Tibial nerve (tissue), 4 donors: ENCODE measurements at regions not wholly inside any gene's neighbourhood (a gene's known extent, or its start where the extent isn't known, plus 50 kb on each side); places are given as distances from the start of the nearest gene placed in this dataset.

ENCODE experiments used
- DNase-seq, 2 donors: peaks; one replicate each; pipeline ENCODE4 v3.0.0-alpha.2; 2019; ENCODE audit warnings: low spot score in 2 of 2
- H3K27ac ChIP-seq, 4 donors: fragments of 200-600 bp; sonication (generic) in 3 of 4; one replicate each; pipeline ENCODE4 v1.5.1; 2017 to 2019; ENCODE audit warnings: mild to moderate bottlenecking in 1 of 4
- H3K27me3 ChIP-seq, 2 donors: fragments of 200-600 bp; sonication (generic) in 1 of 2; one replicate each; pipeline versions ENCODE4 v1.5.1 to v1.6.0; 2017 to 2019
- H3K36me3 ChIP-seq, 3 donors: fragments of 200-600 bp; sonication (generic); one replicate each; pipeline ENCODE4 v1.5.1; 2018 to 2019
- H3K4me1 ChIP-seq, 4 donors: fragments of 200-600 bp; sonication (generic) in 3 of 4; one replicate each; pipeline ENCODE4 v1.5.1; 2017 to 2019
- H3K4me3 ChIP-seq, 4 donors: fragments of 200-600 bp; sonication (generic) in 3 of 4; one replicate each; pipeline ENCODE4 v1.5.1; 2017 to 2019; ENCODE audit warnings: mild to moderate bottlenecking in 1 of 4, moderate library complexity in 1 of 4
- H3K9me3 ChIP-seq, 4 donors: fragments of 200-600 bp; sonication (generic) in 3 of 4; one replicate each; pipeline ENCODE4 v1.5.1; 2017 to 2019
- EP300 ChIP-seq, 2 donors: sonication (generic); formaldehyde crosslinking; IDR thresholded peaks; one replicate each; pipeline ENCODE4 v1.6.1; 2017; ENCODE audit warnings: antibody characterized with exemption in 2 of 2, mild to moderate bottlenecking in 1 of 2
- POLR2A ChIP-seq, 2 donors: fragments of 450-650 bp; IDR thresholded peaks; one replicate each; pipeline ENCODE4 v1.6.1; 2017; ENCODE audit warnings: antibody characterized with exemption in 2 of 2, mild to moderate bottlenecking in 2 of 2, moderate library complexity in 2 of 2
- WGBS, 2 donors: methylation state at CpG; one replicate each; pipeline ENCODE4 v1.1.5; 2018; 5-methylcytosine and 5-hydroxymethylcytosine counted together
- TF ChIP-seq, protein P1 (sequence below), 5 experiments: fragments of 200-600 bp in 3 of 5; fragments of 450-650 bp in 2 of 5; sonication (generic) in 3 of 5; IDR thresholded peaks; one replicate each; pipeline ENCODE4 v1.5.1; 2016 to 2019; ENCODE audit warnings: antibody characterized with exemption in 5 of 5, mild to moderate bottlenecking in 3 of 5, moderate library complexity in 2 of 5

DNA sequence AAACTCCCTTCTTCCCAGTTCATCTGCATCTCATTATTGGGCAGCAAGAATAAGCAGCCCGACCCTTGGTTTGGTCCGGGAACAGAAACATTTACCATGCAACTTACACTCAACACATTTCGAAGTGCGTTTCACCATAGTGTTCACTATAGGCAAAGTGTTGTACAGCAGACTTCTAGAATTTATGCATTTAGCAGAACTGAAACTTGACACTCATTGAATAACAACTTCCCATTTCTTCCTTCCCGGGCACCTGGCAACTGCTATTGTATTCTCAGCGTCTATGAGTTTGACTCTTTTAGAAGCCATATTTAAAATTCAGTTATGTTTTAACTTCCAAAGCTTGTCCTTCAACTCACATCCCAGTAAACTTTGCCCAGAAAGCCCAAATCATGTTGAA is 840.6 kb downstream of the NLGN4X start:
- Histone ChIP-seq H3K9me3 (no peaks in the 10 kb centered on the region), H3K4me3 (no peak overlapping the region), H3K36me3 (no peaks in the 10 kb centered on the region), H3K4me1 (no peaks in the 10 kb centered on the region), H3K27ac (no peak overlapping the region), H3K27me3 (no peaks in the 10 kb centered on the region)
- TF ChIP-seq POLR2A (IDR thresholded peaks at IDR 0.05) (no peak), EP300 (IDR thresholded peaks at IDR 0.05) (no peak)
- TF ChIP-seq, protein P1, sequence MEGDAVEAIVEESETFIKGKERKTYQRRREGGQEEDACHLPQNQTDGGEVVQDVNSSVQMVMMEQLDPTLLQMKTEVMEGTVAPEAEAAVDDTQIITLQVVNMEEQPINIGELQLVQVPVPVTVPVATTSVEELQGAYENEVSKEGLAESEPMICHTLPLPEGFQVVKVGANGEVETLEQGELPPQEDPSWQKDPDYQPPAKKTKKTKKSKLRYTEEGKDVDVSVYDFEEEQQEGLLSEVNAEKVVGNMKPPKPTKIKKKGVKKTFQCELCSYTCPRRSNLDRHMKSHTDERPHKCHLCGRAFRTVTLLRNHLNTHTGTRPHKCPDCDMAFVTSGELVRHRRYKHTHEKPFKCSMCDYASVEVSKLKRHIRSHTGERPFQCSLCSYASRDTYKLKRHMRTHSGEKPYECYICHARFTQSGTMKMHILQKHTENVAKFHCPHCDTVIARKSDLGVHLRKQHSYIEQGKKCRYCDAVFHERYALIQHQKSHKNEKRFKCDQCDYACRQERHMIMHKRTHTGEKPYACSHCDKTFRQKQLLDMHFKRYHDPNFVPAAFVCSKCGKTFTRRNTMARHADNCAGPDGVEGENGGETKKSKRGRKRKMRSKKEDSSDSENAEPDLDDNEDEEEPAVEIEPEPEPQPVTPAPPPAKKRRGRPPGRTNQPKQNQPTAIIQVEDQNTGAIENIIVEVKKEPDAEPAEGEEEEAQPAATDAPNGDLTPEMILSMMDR (IDR thresholded peaks at IDR 0.05) = no peak
- WGBS, 2 donors = 62 to 72% methylated on average over 6 of the region's 6 CpGs
- no peak for DNase-seq

DNA sequence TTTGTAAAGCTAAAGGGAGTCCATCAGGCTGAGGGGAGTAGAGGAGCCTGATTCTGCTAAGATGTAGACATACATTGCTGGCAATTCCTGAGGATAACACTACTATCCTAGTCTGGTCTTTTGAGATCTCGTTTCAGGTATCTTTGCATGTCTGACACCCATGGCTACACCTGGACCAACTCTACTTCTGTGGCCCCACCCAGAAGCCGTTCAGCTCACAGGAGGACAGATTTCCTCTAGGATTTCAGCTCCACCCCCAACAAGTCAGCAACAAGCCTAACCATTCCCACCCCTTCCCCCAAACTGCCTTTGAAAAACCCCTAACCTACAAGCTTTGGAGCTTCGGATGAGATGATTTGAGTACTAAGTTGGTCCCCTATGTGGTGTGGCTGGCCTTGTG is 848.2 kb downstream of the NLGN4X start:
- TF ChIP-seq EP300 (IDR thresholded peaks at IDR 0.05) = no peak
- TF ChIP-seq POLR2A (IDR thresholded peaks at IDR 0.05) = no peak
- TF ChIP-seq, protein P1 (IDR thresholded peaks at IDR 0.05) = no peak
- 57 to 69% methylated on average over 3 of the region's 3 CpGs for WGBS, 2 donors
- H3K4me3 ChIP-seq = no peak overlapping the region

DNA sequence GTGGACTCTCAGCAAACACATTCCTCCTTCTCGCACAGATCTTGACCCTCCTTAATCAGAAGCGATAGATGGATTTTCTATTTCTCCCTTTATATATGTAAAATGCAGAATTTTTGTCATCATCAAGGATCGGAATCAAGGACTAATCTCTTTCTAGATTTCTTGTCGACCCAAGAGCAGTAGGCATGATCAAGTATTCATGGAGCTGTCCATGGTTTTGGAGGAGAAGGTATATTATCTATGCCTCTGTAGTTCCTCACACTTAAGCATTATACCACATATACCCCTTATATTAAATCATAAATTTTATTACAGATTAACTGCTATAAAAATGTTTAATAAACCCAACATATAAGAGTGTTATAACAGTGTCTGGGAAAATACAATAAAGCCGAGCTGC is 886.8 kb downstream of the NLGN4X start:
- Histone ChIP-seq H3K9me3 (no peaks in the 10 kb centered on the region), H3K27ac (no peak overlapping the region), H3K4me1 (no peaks in the 10 kb centered on the region), H3K36me3 (no peaks in the 10 kb centered on the region), H3K4me3 (no peak overlapping the region), H3K27me3 (no peaks in the 10 kb centered on the region)
- no peak for DNase-seq
- TF ChIP-seq, protein P1 (IDR thresholded peaks at IDR 0.05) = no peak
- TF ChIP-seq EP300 (IDR thresholded peaks at IDR 0.05) = no peak
- no peak for TF ChIP-seq POLR2A (IDR thresholded peaks at IDR 0.05)
- 87 to 94% methylated on average over 5 of the region's 5 CpGs for WGBS, 2 donors

More for the DNA sequence above, 848.2 kb downstream of the NLGN4X start:
- Histone ChIP-seq H3K9me3 (no peaks in the 10 kb centered on the region), H3K36me3 (no peaks in the 10 kb centered on the region), H3K27ac (no peak overlapping the region), H3K4me1 (no peaks in the 10 kb centered on the region), H3K27me3 (no peaks in the 10 kb centered on the region)
- no peak for DNase-seq

DNA sequence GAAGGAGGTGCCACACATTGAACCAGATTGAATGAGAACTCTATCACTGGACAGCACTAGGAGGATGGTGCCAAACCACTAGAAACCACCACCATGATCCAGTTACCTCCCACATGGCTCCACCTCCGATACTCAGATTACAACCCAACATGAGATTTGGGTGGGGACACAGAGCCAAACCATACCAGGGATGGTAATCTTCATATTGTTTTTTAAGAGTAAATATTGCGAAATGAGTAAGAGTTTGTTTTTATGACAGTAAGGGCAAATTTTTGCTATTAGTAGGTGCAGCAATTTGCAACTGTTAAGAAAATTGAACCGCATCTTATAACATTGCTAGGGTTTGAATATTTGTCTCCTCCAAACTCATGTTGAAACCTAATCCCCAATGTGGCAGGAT is 891.5 kb downstream of the NLGN4X start:
- Histone ChIP-seq H3K4me3 (no peak overlapping the region), H3K9me3 (no peaks in the 10 kb centered on the region), H3K27ac (no peak overlapping the region), H3K36me3 (no peaks in the 10 kb centered on the region), H3K4me1 (no peaks in the 10 kb centered on the region), H3K27me3 (no peaks in the 10 kb centered on the region)
- 93 to 94% methylated on average over 3 of the region's 3 CpGs for WGBS, 2 donors
- no peak for TF ChIP-seq EP300 (IDR thresholded peaks at IDR 0.05)
- no peak for TF ChIP-seq POLR2A (IDR thresholded peaks at IDR 0.05)
- TF ChIP-seq, protein P1 (IDR thresholded peaks at IDR 0.05) = no peak
- DNase-seq = no peak

DNA sequence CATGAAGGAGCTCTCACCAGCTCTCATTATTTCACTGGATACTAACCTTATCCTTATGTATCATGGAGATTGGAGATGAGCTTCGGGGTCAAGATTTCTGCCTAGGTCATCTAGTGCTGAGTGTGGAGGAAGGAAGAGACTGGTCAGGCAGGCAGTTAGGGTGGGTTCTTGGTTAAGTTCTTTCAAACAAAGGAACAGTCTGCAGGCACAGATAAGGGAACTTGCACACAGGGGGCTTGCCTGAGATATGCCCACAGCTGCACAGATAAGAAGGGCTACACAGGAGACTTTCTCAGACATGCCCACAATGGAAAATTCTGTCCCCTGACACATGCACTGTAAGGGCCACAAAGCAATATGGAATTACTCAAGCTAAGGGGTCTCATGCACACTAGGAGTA is 904.1 kb downstream of the NLGN4X start:
- Histone ChIP-seq H3K9me3 (no peaks in the 10 kb centered on the region), H3K27me3 (no peaks in the 10 kb centered on the region), H3K4me3 (no peak overlapping the region), H3K4me1 (no peaks in the 10 kb centered on the region), H3K36me3 (no peaks in the 10 kb centered on the region), H3K27ac (no peak overlapping the region)
- DNase-seq = no peak
- TF ChIP-seq, protein P1 (IDR thresholded peaks at IDR 0.05) = no peak
- TF ChIP-seq POLR2A (IDR thresholded peaks at IDR 0.05) (no peak), EP300 (IDR thresholded peaks at IDR 0.05) (no peak)
- 83 to 89% methylated on average over 1 of the region's 1 CpG for WGBS, 2 donors
